ENCODE measurements at regions not wholly inside any gene's neighbourhood (a gene's known extent, or its start where the extent isn't known, plus 50 kb on each side); places are given as distances from the start of the nearest gene placed in this dataset.

GRCh38 chr3:88983458-88983857 is 124.0 kb upstream of the EPHA3 start:
- TF ChIP-seq CTCF (conservative IDR thresholded peaks at IDR 0.05; ENCODE audit: low read depth, low read length) (no peak), EZH2 (IDR thresholded peaks at IDR 0.05; ENCODE audit: low read length, unreplicated experiment) (no peak)

Data from PC-3 (cell line).